K562 (cell line): ENCODE measurements at regions not wholly inside any gene's neighbourhood (a gene's known extent, or its start where the extent isn't known, plus 50 kb on each side); places are given as distances from the start of the nearest gene placed in this dataset.
"Not testable (repeated sequence)": the region's sequence is repeated elsewhere in the genome, so short reads cannot be mapped to it uniquely, and the experiment has no call there.

Source experiments
- CTCF ChIP-seq, 3 experiments: IDR thresholded peaks in 2 of 3; conservative IDR thresholded peaks in 1 of 3; 2 replicates each; pipeline ENCODE4 v1.5.1; 2011 to 2012; ENCODE audit warnings: low read length in 3 of 3, mild to moderate bottlenecking in 3 of 3, control low read depth in 2 of 3, improper control_type of control experiment in 1 of 3, inconsistent platforms in 1 of 3, low read depth in 1 of 3, mixed read lengths in 1 of 3, moderate library complexity in 1 of 3; ENCODE audit not compliant: insufficient read depth in 2 of 3
- EGR1 ChIP-seq: fragments of 450-650 bp; conservative IDR thresholded peaks from 2 replicates; pipeline ENCODE4 v1.6.1; 2017; ENCODE audit warnings: mild to moderate bottlenecking
- SIX5 ChIP-seq, 2 experiments: IDR thresholded peaks; 2 replicates each; pipeline ENCODE4 v1.6.1; 2011; ENCODE audit warnings: low read length in 2 of 2, borderline replicate concordance in 1 of 2, low read depth in 1 of 2, mild to moderate bottlenecking in 1 of 2, moderate library complexity in 1 of 2; ENCODE audit not compliant: insufficient read depth in 1 of 2
- TCF7 ChIP-seq: sonication (generic); IDR thresholded peaks from 2 replicates; pipeline ENCODE4 v1.6.1; 2016; ENCODE audit warnings: antibody characterized with exemption, borderline replicate concordance
- ZNF121 ChIP-seq: sonication (generic); formaldehyde crosslinking; conservative IDR thresholded peaks from 2 replicates; pipeline ENCODE4 v1.8.0; 2022; ENCODE audit warnings: missing genetic modification reagents
- ZNF232 ChIP-seq: sonication (generic); formaldehyde crosslinking; IDR thresholded peaks from 2 replicates; pipeline ENCODE4 v1.8.0; 2022; ENCODE audit warnings: mild to moderate bottlenecking, missing genetic modification reagents
- ZNF274 ChIP-seq: IDR thresholded peaks from 2 replicates; pipeline ENCODE4 v1.6.1; 2011; ENCODE audit warnings: low read depth, mild to moderate bottlenecking, low read length, moderate library complexity, borderline replicate concordance
- ZNF511 ChIP-seq: sonication (generic); formaldehyde crosslinking; IDR thresholded peaks from 2 replicates; pipeline ENCODE4 v1.8.0; 2022; ENCODE audit warnings: mild to moderate bottlenecking, missing genetic modification reagents
- TF ChIP-seq, protein P1 (sequence below): fragments of 200-600 bp; sonication (generic); IDR thresholded peaks from one replicate; pipeline ENCODE4 v1.6.1; 2012; ENCODE audit warnings: mild to moderate bottlenecking, low read depth, low read length, inconsistent platforms

DNA sequence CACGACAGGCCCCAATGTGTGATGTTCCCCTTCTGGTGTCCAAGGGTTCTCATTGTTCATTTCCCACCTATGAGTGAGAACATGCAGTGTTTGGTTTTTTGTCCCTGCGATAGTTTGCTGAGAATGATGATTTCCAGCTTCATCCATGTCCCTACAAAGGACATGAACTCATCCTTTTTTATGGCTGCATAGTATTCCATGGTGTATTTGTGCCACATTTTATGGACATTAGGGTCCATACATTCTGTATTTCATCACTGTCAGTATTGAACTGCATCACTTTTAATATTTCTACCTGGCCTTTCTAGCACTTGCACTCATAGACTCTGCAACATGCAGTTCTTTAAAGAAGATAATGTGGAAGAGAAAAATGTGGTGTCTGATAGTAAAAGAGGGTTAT lies 70.2 kb upstream of the RUBCNL start:
- TF ChIP-seq, protein P1, sequence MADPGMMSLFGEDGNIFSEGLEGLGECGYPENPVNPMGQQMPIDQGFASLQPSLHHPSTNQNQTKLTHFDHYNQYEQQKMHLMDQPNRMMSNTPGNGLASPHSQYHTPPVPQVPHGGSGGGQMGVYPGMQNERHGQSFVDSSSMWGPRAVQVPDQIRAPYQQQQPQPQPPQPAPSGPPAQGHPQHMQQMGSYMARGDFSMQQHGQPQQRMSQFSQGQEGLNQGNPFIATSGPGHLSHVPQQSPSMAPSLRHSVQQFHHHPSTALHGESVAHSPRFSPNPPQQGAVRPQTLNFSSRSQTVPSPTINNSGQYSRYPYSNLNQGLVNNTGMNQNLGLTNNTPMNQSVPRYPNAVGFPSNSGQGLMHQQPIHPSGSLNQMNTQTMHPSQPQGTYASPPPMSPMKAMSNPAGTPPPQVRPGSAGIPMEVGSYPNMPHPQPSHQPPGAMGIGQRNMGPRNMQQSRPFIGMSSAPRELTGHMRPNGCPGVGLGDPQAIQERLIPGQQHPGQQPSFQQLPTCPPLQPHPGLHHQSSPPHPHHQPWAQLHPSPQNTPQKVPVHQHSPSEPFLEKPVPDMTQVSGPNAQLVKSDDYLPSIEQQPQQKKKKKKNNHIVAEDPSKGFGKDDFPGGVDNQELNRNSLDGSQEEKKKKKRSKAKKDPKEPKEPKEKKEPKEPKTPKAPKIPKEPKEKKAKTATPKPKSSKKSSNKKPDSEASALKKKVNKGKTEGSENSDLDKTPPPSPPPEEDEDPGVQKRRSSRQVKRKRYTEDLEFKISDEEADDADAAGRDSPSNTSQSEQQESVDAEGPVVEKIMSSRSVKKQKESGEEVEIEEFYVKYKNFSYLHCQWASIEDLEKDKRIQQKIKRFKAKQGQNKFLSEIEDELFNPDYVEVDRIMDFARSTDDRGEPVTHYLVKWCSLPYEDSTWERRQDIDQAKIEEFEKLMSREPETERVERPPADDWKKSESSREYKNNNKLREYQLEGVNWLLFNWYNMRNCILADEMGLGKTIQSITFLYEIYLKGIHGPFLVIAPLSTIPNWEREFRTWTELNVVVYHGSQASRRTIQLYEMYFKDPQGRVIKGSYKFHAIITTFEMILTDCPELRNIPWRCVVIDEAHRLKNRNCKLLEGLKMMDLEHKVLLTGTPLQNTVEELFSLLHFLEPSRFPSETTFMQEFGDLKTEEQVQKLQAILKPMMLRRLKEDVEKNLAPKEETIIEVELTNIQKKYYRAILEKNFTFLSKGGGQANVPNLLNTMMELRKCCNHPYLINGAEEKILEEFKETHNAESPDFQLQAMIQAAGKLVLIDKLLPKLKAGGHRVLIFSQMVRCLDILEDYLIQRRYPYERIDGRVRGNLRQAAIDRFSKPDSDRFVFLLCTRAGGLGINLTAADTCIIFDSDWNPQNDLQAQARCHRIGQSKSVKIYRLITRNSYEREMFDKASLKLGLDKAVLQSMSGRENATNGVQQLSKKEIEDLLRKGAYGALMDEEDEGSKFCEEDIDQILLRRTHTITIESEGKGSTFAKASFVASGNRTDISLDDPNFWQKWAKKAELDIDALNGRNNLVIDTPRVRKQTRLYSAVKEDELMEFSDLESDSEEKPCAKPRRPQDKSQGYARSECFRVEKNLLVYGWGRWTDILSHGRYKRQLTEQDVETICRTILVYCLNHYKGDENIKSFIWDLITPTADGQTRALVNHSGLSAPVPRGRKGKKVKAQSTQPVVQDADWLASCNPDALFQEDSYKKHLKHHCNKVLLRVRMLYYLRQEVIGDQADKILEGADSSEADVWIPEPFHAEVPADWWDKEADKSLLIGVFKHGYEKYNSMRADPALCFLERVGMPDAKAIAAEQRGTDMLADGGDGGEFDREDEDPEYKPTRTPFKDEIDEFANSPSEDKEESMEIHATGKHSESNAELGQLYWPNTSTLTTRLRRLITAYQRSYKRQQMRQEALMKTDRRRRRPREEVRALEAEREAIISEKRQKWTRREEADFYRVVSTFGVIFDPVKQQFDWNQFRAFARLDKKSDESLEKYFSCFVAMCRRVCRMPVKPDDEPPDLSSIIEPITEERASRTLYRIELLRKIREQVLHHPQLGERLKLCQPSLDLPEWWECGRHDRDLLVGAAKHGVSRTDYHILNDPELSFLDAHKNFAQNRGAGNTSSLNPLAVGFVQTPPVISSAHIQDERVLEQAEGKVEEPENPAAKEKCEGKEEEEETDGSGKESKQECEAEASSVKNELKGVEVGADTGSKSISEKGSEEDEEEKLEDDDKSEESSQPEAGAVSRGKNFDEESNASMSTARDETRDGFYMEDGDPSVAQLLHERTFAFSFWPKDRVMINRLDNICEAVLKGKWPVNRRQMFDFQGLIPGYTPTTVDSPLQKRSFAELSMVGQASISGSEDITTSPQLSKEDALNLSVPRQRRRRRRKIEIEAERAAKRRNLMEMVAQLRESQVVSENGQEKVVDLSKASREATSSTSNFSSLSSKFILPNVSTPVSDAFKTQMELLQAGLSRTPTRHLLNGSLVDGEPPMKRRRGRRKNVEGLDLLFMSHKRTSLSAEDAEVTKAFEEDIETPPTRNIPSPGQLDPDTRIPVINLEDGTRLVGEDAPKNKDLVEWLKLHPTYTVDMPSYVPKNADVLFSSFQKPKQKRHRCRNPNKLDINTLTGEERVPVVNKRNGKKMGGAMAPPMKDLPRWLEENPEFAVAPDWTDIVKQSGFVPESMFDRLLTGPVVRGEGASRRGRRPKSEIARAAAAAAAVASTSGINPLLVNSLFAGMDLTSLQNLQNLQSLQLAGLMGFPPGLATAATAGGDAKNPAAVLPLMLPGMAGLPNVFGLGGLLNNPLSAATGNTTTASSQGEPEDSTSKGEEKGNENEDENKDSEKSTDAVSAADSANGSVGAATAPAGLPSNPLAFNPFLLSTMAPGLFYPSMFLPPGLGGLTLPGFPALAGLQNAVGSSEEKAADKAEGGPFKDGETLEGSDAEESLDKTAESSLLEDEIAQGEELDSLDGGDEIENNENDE: not testable (repeated sequence)
- TF ChIP-seq ZNF121 (CRISPR knock-in tag); ZNF511 (CRISPR knock-in tag); ZNF232 (CRISPR knock-in tag); TCF7; SIX5 (IDR thresholded peaks at IDR 0.05; ENCODE audit: borderline replicate concordance in 1 of 2, insufficient read depth in 1 of 2, low read depth in 1 of 2, low read length in 2 of 2); EGR1; CTCF (IDR thresholded peaks at IDR 0.05 in 2 of 3, conservative IDR thresholded peaks at IDR 0.05 in 1 of 3; ENCODE audit: insufficient read depth in 2 of 3, low read depth in 1 of 3, low read length in 3 of 3); ZNF274: not testable (repeated sequence)
